ENCODE measurements at regions not wholly inside any gene's neighbourhood (a gene's known extent, or its start where the extent isn't known, plus 50 kb on each side); places are given as distances from the start of the nearest gene placed in this dataset.
"Not testable (repeated sequence)": the region's sequence is repeated elsewhere in the genome, so short reads cannot be mapped to it uniquely, and the experiment has no call there.

DNA sequence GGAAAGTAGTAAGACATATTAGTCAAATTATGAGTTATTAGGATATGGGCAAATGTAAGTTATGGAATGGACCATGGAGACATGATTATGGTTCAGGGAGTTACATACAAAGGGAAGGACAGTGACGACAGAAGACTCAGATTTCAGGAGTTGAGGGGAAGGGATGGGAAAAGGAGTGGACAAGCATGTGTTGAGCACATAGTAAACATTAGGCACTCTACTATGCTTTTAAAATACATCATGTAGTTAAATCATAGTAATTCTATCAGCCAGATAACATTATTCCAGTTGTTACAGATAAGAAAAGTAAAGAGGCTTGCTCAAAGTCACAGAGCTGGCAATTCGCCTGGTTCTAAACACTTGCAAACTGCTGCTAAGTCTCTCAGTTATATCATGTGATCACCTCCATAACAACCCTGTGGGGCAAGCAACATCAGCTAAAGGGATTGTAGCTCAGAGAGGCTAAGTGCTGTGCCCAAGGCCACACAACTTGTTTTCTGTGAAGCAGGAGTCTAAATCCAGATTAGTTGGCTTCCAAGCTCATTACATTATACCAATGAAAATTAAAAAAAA lies 115.2 kb upstream of the MDFIC start:
- Mint-ChIP-seq H3K27ac (no peak overlapping the region), H3K4me1 (no peaks in the 10 kb centered on the region), H3K27me3 (ENCODE audit: low read depth) (no peaks in the 10 kb centered on the region), H3K9me3 (no peaks in the 10 kb centered on the region), H3K4me3 (no peak overlapping the region), H3K36me3 (ENCODE audit: low read depth) (no peaks in the 10 kb centered on the region)
- TF ChIP-seq, protein P1, sequence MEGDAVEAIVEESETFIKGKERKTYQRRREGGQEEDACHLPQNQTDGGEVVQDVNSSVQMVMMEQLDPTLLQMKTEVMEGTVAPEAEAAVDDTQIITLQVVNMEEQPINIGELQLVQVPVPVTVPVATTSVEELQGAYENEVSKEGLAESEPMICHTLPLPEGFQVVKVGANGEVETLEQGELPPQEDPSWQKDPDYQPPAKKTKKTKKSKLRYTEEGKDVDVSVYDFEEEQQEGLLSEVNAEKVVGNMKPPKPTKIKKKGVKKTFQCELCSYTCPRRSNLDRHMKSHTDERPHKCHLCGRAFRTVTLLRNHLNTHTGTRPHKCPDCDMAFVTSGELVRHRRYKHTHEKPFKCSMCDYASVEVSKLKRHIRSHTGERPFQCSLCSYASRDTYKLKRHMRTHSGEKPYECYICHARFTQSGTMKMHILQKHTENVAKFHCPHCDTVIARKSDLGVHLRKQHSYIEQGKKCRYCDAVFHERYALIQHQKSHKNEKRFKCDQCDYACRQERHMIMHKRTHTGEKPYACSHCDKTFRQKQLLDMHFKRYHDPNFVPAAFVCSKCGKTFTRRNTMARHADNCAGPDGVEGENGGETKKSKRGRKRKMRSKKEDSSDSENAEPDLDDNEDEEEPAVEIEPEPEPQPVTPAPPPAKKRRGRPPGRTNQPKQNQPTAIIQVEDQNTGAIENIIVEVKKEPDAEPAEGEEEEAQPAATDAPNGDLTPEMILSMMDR (IDR thresholded peaks at IDR 0.05; ENCODE audit: unreplicated experiment in 3 of 3), result no peak

DNA sequence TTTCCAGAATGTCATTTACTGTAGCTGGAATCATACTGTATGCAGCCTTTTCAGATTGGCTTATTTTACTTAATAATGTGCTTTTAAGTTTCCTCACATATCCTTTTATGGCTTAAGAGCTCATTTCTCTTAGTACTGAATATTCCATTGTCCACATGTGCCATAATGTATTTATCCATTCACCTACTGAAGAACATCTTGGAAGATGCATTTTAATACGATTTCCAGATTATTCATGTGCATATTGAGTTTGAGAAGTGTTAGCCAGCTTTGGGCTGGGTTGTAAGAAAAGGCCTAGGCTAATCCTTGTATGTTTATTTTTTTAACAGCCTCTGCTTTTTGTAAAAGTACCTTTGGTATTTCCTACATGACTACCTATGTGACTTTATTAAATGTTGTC lies 109.3 kb upstream of the MDFIC start:
- Mint-ChIP-seq H3K27ac (no peak overlapping the region), H3K4me3 (no peak overlapping the region)

DNA sequence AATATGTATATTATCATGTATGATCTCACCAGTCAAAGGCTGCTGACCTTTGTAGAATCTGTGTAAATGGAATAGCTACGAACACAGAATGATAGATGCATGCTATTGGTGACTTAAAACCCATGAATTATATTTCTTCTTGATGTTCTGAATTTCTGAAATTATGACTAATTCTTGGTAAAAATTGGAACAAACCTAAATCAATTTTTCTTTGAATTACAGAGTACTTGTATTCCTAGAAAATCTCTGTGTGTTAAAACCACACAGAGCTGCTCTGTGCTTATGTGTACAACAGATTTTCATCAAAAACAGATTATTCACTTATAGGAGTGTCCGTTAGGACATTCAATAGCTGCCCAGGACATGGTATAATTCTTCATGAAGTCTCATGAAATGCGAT lies 108.3 kb upstream of the MDFIC start:
- no peak overlapping the region for H3K4me3 Mint-ChIP-seq
- H3K27ac Mint-ChIP-seq, result no peak overlapping the region
- TF ChIP-seq, protein P1 (IDR thresholded peaks at IDR 0.05; ENCODE audit: unreplicated experiment in 3 of 3), result no peak
- H3K4me1 Mint-ChIP-seq, result peaks cover 2% of the 10 kb centered on the region
- no peaks in the 10 kb centered on the region for H3K9me3 Mint-ChIP-seq
- no peaks in the 10 kb centered on the region for H3K36me3 Mint-ChIP-seq (ENCODE audit: low read depth)
- H3K27me3 Mint-ChIP-seq (ENCODE audit: low read depth), result no peaks in the 10 kb centered on the region

More for the DNA sequence above, 109.3 kb upstream of the MDFIC start:
- no peaks in the 10 kb centered on the region for H3K36me3 Mint-ChIP-seq (ENCODE audit: low read depth)
- no peaks in the 10 kb centered on the region for H3K4me1 Mint-ChIP-seq
- no peaks in the 10 kb centered on the region for H3K9me3 Mint-ChIP-seq
- no peaks in the 10 kb centered on the region for H3K27me3 Mint-ChIP-seq (ENCODE audit: low read depth)
- TF ChIP-seq, protein P1 (IDR thresholded peaks at IDR 0.05; ENCODE audit: unreplicated experiment in 3 of 3), result no peak

DNA sequence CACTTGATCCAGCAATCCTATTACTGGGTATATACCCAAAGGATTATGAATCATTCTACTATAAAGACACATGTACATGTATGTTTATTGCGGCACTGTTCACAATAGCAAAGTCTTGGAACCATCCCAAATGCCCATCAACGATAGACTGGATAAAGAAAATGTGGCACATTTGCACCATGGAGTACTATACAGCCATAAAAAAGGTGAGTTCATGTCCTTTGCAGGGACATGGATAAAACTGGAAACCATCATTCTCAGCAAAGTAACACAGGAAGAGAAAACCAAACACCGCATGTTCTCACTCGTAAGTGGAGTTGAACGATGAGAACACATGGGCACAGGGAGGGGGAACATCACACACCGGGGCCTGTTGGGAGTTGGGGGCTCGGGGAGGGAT lies 104.9 kb upstream of the MDFIC start:
- H3K27ac Mint-ChIP-seq; H3K27me3 Mint-ChIP-seq (ENCODE audit: low read depth); H3K36me3 Mint-ChIP-seq (ENCODE audit: low read depth); H3K4me3 Mint-ChIP-seq; H3K9me3 Mint-ChIP-seq: not testable (repeated sequence)
- H3K4me1 Mint-ChIP-seq, result peaks cover 30% of the 10 kb centered on the region

DNA sequence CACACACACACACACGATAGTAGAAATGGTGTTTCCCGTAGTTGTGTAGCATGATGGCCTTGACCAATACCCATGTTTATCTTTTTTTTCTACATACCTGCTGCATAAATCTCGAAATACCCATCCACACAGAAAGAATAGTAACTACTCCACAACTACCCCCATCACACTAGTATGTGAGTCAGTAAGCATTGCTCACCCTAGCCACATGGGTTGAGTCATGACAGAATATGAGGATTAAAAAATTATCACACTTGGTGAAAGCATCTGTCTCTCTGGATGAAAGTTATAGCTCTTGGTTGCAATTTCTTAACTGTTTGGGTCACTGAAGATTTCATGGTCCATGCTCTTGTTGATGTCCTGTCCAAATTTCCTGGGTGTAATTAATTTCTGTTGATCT lies 103.4 kb upstream of the MDFIC start:
- TF ChIP-seq, protein P1 (IDR thresholded peaks at IDR 0.05; ENCODE audit: unreplicated experiment in 3 of 3), result no peak
- no peaks in the 10 kb centered on the region for H3K27me3 Mint-ChIP-seq (ENCODE audit: low read depth)
- H3K36me3 Mint-ChIP-seq (ENCODE audit: low read depth), result no peaks in the 10 kb centered on the region
- no peak overlapping the region for H3K4me3 Mint-ChIP-seq
- H3K9me3 Mint-ChIP-seq, result no peaks in the 10 kb centered on the region
- no peak overlapping the region for H3K27ac Mint-ChIP-seq
- H3K4me1 Mint-ChIP-seq, result peaks cover 30% of the 10 kb centered on the region

DNA sequence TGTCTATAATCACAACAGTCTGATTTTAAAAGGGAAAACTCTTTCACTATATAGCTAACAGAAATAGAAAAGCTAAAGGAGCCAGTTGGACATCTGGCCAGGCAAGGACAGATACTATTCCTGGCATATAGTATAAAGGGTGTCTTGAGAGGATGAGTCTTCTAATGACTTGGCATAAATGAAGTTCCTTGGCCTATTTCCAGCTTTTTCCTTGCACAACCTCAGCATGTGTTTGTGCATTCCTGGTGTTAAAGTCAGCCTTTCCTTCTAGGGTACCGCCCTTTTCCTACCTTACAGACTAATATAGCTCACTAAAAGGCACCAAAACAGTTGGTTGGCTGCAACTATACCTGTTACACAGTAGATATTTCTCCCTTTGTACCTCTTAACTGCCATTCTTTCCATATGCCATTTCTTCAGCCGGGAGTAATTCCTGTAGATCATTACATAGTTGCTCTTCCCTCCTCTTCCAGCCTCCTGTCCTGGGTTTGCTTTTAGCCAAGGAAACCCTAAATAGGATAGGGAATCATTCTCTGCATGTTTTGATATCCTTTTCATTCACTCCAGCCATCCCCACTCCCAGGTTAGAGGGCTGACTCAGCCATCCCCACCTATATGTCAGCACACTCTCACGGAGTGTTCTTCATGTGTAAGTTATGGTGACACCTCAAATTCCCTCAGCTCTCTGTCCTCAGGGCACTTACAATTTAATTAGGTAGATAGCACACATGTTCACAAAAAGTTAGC lies 102.1 kb upstream of the MDFIC start:
- H3K27me3 Mint-ChIP-seq (ENCODE audit: low read depth), result no peaks in the 10 kb centered on the region
- peaks cover 30% of the 10 kb centered on the region for H3K4me1 Mint-ChIP-seq
- no peak overlapping the region for H3K4me3 Mint-ChIP-seq
- H3K27ac Mint-ChIP-seq, result peak overlapping the region in 1 of 3 experiments; percentile 23
- no peaks in the 10 kb centered on the region for H3K36me3 Mint-ChIP-seq (ENCODE audit: low read depth)
- H3K9me3 Mint-ChIP-seq, result no peaks in the 10 kb centered on the region
- TF ChIP-seq, protein P1 (IDR thresholded peaks at IDR 0.05; ENCODE audit: unreplicated experiment in 3 of 3), result no peak

All from nephron (organoid).